ENCODE measurements at regions not wholly inside any gene's neighbourhood (a gene's known extent, or its start where the extent isn't known, plus 50 kb on each side); places are given as distances from the start of the nearest gene placed in this dataset.
"Not testable (repeated sequence)": the region's sequence is repeated elsewhere in the genome, so short reads cannot be mapped to it uniquely, and the experiment has no call there.

GRCh38 chr6:27742833-27743573 lies 169.2 kb downstream of the OR2B2 start:
- peaks cover 18 to 36% (median 29%) of the 10 kb centered on the region in 5 donors for H3K27me3 Mint-ChIP-seq

GRCh38 chr6:27739902-27740301 lies 172.3 kb downstream of the OR2B2 start:
- POLR2A ChIA-PET, result interaction anchor here (1.0 kb wide), 1 partner anchor 13 kb away, joined by 4 read pairs; no protein-coding TSS in a partner anchor
- not testable (repeated sequence) for H3K36me3 Mint-ChIP-seq, ATAC-seq, DNase-seq, H3K9me3 Mint-ChIP-seq
- H3K27ac Mint-ChIP-seq, result peak overlapping the region in 2 of 10 donors; percentile 5 to 40
- H3K4me1 Mint-ChIP-seq, result peaks cover 0 to 12% (median 9%) of the 10 kb centered on the region in 4 donors
- H3K27me3 Mint-ChIP-seq, result peaks cover 24 to 53% (median 36%) of the 10 kb centered on the region in 5 donors
- peak overlapping the region in 2 of 10 donors; percentile 26 to 32 for H3K4me3 Mint-ChIP-seq

More at GRCh38 chr6:27742833-27743573, 169.2 kb downstream of the OR2B2 start:
- Mint-ChIP-seq H3K27ac (no peak overlapping the region), H3K4me3 (no peak overlapping the region), H3K9me3 (no peaks in the 10 kb centered on the region), H3K4me1 (peaks cover 0 to 8% (median 5%) of the 10 kb centered on the region in 4 donors), H3K36me3 (no peaks in the 10 kb centered on the region)
- POLR2A ChIA-PET, result interaction anchor here (0.9 kb wide), 1 partner anchor 12 kb away, joined by 3 read pairs; no protein-coding TSS in a partner anchor
- ATAC-seq (no peak), DNase-seq (no peak)

DNA sequence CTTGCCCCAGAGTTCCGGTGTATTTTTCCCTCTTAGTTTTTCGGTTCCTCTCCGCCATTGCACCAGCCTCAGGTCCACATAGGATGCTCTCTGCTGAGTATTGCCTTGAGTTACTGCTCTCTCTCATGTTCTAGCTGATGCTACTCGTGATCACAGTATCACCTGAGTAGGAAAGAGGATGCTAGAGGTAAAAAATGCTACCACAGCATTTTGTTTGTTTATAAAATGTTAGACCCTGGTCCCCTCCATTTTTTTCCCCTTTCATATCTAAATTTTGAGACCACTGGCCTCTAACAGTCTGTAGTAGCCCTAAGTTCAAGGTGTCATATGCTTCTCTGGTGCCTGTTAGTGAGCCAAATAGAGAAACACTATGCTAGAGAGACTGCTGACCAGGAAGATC lies 175.5 kb downstream of the OR2B2 start:
- peaks cover 18 to 30% (median 22%) of the 10 kb centered on the region in 5 donors for H3K27me3 Mint-ChIP-seq
- peaks cover 0 to 5% (median 0%) of the 10 kb centered on the region in 3 donors for H3K36me3 Mint-ChIP-seq
- peaks cover 0 to 2% (median 0%) of the 10 kb centered on the region in 9 donors for H3K9me3 Mint-ChIP-seq
- peaks cover 0 to 12% (median 9%) of the 10 kb centered on the region in 4 donors for H3K4me1 Mint-ChIP-seq
- POLR2A ChIA-PET, result no interaction called here
- ATAC-seq (no peak), DNase-seq (no peak)
- peak overlapping the region in 2 of 10 donors; percentile 31 to 34 for H3K4me3 Mint-ChIP-seq
- H3K27ac Mint-ChIP-seq, result no peak overlapping the region

DNA sequence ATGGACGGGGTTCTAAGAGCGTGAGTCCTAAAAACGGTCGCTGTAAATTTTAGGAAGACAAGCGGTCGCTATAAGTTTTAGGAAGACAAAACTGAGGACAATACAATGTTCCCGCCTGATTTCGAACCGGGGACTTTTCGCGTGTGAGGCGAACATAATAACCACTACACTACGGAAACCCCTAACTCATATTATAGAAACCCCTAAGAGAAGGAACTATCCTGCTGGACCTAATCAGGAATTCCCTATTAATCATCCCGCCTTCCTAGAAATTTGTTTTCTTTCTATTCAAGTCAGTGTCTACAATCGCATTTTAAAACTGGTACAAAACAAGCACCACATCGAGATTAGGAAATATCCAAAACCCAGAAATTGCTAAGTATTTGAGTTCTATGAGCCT lies 183.8 kb downstream of the OR2B2 start:
- ATAC-seq (no peak), DNase-seq (no peak)
- POLR2A ChIA-PET, result no interaction called here
- Mint-ChIP-seq H3K4me3 (no peak overlapping the region), H3K36me3 (no peaks in the 10 kb centered on the region), H3K9me3 (no peaks in the 10 kb centered on the region), H3K4me1 (no peaks in the 10 kb centered on the region), H3K27ac (no peak overlapping the region), H3K27me3 (peaks cover 27 to 57% (median 52%) of the 10 kb centered on the region in 5 donors)

GRCh38 chr6:27726619-27727023 lies 185.6 kb downstream of the OR2B2 start:
- Mint-ChIP-seq H3K4me3 (no peak overlapping the region), H3K27ac (no peak overlapping the region), H3K27me3 (peaks cover 26 to 69% (median 60%) of the 10 kb centered on the region in 5 donors), H3K9me3 (no peaks in the 10 kb centered on the region), H3K36me3 (no peaks in the 10 kb centered on the region), H3K4me1 (no peaks in the 10 kb centered on the region)
- POLR2A ChIA-PET, result no interaction called here
- DNase-seq (no peak), ATAC-seq (no peak)

DNA sequence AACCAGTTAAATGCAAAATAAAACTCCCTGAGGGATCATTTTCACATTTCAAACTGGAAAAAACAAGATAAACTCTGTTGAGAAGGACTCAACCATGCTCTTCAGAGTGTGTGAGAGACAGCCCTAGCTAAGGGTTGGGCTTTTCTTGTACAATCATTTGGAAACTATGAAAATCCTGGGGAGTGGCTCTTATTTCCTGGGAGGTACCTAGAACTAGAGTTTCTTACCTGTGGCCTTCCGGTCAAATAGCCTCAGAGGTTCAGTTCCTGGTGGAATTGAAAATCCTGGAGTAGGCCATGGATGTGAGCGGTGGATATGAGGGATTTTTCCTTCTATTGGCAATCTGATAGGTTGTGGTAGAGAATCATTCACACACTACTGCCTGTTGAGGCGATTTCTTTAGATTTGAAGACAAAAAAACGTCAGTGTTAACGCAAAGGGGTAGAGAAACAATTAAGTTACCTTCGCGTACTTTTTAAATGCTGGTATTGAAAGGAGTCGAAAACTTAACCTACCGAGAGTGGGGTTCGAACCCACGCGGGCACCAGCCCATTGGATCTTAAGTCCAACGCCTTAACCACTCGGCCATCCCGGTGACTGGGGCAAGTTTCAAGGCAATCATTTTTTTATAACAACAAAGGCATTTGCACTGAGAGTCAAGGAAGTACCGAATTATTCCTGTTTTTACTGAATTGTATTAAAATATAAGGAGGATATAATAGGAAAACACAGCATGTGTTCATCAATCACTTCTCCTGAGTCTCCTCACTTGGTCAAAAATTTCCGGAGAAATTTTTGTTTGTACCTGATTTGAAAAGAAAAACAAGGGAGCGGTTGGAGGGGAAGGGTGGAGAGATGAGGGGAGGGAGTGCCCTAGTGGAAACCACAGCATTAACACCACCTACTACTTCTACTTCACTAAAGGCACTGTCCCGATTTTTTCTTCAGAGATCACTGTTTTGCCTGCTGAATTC lies 191.3 kb downstream of the OR2B2 start:
- Mint-ChIP-seq H3K27ac (no peak overlapping the region), H3K9me3 (no peaks in the 10 kb centered on the region), H3K36me3 (no peaks in the 10 kb centered on the region), H3K4me3 (no peak overlapping the region), H3K4me1 (no peaks in the 10 kb centered on the region), H3K27me3 (peaks cover 20 to 47% (median 40%) of the 10 kb centered on the region in 5 donors)
- POLR2A ChIA-PET, result no interaction called here
- DNase-seq (no peak), ATAC-seq (no peak)

DNA sequence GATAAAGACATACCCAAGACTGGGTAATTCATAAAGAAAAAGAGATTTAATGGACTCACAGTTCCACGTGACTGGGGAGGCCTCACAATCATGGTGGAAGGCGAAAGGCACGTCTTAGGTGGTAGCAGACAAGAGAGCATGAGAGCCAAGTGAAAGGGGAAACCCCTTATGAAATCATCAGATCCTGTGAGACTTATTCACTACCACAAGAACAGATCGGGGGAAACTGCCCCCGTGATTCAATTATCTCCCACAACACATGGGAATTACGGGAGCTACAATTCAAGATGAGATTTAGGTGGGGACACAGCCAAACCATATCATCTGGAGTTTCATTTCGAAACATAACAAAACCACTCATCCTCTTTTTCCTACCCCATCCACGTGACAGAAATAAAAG lies 193.2 kb downstream of the OR2B2 start:
- ATAC-seq, H3K27ac Mint-ChIP-seq, H3K9me3 Mint-ChIP-seq, H3K36me3 Mint-ChIP-seq, DNase-seq, H3K4me3 Mint-ChIP-seq, H3K4me1 Mint-ChIP-seq, POLR2A ChIA-PET: not testable (repeated sequence)
- H3K27me3 Mint-ChIP-seq, result peaks cover 16 to 39% (median 33%) of the 10 kb centered on the region in 5 donors

GRCh38 chr6:27706431-27706830 lies 205.8 kb downstream of the OR2B2 start:
- peaks cover 5 to 63% (median 42%) of the 10 kb centered on the region in 3 donors for H3K36me3 Mint-ChIP-seq
- H3K27ac Mint-ChIP-seq, result no peak overlapping the region

GRCh38 chr6:27700337-27700736 lies 211.9 kb downstream of the OR2B2 start:
- peaks cover 14 to 30% (median 23%) of the 10 kb centered on the region in 4 donors for H3K4me1 Mint-ChIP-seq
- no peak overlapping the region for H3K27ac Mint-ChIP-seq
- no peak for ATAC-seq
- H3K36me3 Mint-ChIP-seq, result peaks cover 5 to 34% (median 19%) of the 10 kb centered on the region in 3 donors
- H3K9me3 Mint-ChIP-seq, result no peaks in the 10 kb centered on the region
- DNase-seq, result no peak
- POLR2A ChIA-PET, result interaction anchor here (0.6 kb wide), 1 partner anchor 522 kb away, joined by 7 read pairs; no protein-coding TSS in a partner anchor
- H3K27me3 Mint-ChIP-seq, result no peaks in the 10 kb centered on the region
- H3K4me3 Mint-ChIP-seq, result no peak overlapping the region

More at GRCh38 chr6:27706431-27706830, 205.8 kb downstream of the OR2B2 start:
- POLR2A ChIA-PET, result no interaction called here
- H3K4me1 Mint-ChIP-seq, result no peaks in the 10 kb centered on the region
- H3K27me3 Mint-ChIP-seq, result no peaks in the 10 kb centered on the region
- no peaks in the 10 kb centered on the region for H3K9me3 Mint-ChIP-seq
- DNase-seq (no peak), ATAC-seq (no peak)
- no peak overlapping the region for H3K4me3 Mint-ChIP-seq

DNA sequence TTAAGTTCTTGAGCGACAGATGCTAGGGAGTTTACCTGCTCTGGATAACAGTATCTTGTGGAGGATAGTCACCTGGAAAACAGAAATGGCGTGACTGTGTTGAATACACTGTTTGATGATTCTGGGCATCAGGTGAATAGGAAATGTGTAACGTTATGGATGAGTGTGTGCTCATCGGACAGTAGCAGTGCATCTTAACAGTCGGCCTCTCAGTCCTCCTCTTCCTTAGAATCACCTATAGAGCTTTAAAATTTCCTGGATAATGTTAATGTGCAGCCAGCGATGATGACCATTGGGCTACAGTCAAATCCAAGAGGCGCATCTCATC lies 217.7 kb downstream of the OR2B2 start:
- DNase-seq (no peak), ATAC-seq (no peak)
- peaks cover 10 to 36% (median 31%) of the 10 kb centered on the region in 4 donors for H3K4me1 Mint-ChIP-seq
- POLR2A ChIA-PET, result interaction anchor here (1.1 kb wide), 2 partner anchors 60 to 221 kb away, joined by 3 read pairs; partner anchors contain the start of gene ZNF184
- peaks cover 0 to 5% (median 3%) of the 10 kb centered on the region in 3 donors for H3K36me3 Mint-ChIP-seq
- H3K27me3 Mint-ChIP-seq, result peaks cover 0 to 4% (median 0%) of the 10 kb centered on the region in 5 donors
- no peaks in the 10 kb centered on the region for H3K9me3 Mint-ChIP-seq
- peak overlapping the region in 9 of 10 donors; percentile 59 to 94 (median 91) for H3K27ac Mint-ChIP-seq
- H3K4me3 Mint-ChIP-seq, result peak overlapping the region; percentile 94 to 99 (median 98)

DNA sequence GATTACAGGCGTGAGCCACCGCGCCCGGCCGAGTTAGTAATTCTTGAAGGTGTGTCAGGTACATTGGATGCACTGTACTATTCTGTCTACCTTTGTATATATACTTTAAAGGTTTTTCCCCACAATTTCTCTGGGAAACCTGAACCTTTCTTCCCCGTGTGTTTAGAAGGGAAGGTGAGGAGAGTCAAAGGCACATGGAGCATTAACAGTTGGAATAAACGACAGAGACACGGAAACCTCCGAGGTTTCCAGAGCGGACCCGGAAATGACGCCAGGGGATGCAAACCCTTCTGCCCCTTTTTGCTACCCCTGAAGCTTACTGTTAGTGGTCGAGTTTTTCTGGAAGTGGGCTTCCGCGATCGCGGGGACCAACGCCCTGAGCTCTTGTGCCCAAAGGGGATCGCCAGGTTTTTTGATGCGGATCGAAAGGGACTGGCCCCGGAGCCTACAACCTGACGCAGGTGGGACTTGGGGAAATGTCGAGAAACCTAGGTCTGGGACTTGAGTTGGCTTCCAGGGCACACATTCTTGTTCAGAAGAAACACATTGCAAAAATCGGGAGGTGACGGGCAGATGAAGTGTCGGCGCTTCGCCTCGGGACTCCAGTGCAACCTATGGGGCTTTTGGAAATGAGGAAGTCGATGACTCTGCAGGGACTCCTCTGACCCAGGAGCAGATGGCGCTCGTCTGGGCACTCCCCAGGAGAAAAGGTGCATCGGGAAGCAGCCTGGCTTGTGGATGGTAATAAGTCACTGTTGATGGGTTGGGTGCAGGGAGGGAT lies 218.2 kb downstream of the OR2B2 start:
- Mint-ChIP-seq H3K4me1 (peaks cover 13 to 34% (median 32%) of the 10 kb centered on the region in 4 donors), H3K4me3 (peak overlapping the region; percentile 94 to 99 (median 98)), H3K9me3 (no peaks in the 10 kb centered on the region), H3K27ac (peak overlapping the region; percentile 59 to 94 (median 90)), H3K36me3 (peaks cover 0 to 5% (median 0%) of the 10 kb centered on the region in 3 donors), H3K27me3 (peaks cover 0 to 4% (median 0%) of the 10 kb centered on the region in 5 donors)
- POLR2A ChIA-PET, result interaction anchor here (0.7 to 1.1 kb wide), 2 partner anchors 59 to 221 kb away, joined by 3 to 4 read pairs; partner anchors contain the start of gene ZNF184
- ATAC-seq (peak; percentile 70 to 77), DNase-seq (peak in 5 of 10 donors; percentile 10 to 45 (median 40))

GRCh38 chr6:27692133-27692532 lies 219.2 kb upstream of the ZNF184 start:
- POLR2A ChIA-PET, result interaction anchor here (0.7 kb wide), 2 partner anchors 175 to 591 kb away, joined by 3 to 5 read pairs; no protein-coding TSS in a partner anchor
- H3K27me3 Mint-ChIP-seq, ATAC-seq, DNase-seq, H3K36me3 Mint-ChIP-seq, H3K27ac Mint-ChIP-seq: not testable (repeated sequence)
- H3K4me1 Mint-ChIP-seq, result peaks cover 24 to 48% (median 46%) of the 10 kb centered on the region in 4 donors
- H3K4me3 Mint-ChIP-seq, result peak overlapping the region in 1 of 10 donors; percentile 45
- peaks cover 0 to 11% (median 0%) of the 10 kb centered on the region in 9 donors for H3K9me3 Mint-ChIP-seq

Data from naive thymus-derived CD8-positive, alpha-beta T cell (primary cell).